CD14-positive monocyte (primary cell): ENCODE measurements at regions not wholly inside any gene's neighbourhood (a gene's known extent, or its start where the extent isn't known, plus 50 kb on each side); places are given as distances from the start of the nearest gene placed in this dataset.

Experiments
- DNase-seq, 3 donors: peaks; one replicate each; pipeline ENCODE4 v3.0.0-alpha.2; 2011 to 2022
- H2AFZ ChIP-seq: 2 replicates; pipeline ENCODE4 v1.6.0; 2012; ENCODE audit warnings: mild to moderate bottlenecking, low read depth, low read length, inconsistent platforms; ENCODE audit not compliant: insufficient read depth, poor library complexity, severe bottlenecking
- H3K27ac ChIP-seq, 2 donors: 1 replicate in 1 of 2; 2 replicates in 1 of 2; pipeline ENCODE4 v1.5.1; 2012 to 2013; ENCODE audit warnings: low read length in 2 of 2, control low read depth in 1 of 2, inconsistent platforms in 1 of 2, low read depth in 1 of 2, mild to moderate bottlenecking in 1 of 2
- H3K27me3 ChIP-seq, 2 donors: one replicate each; pipeline versions ENCODE4 v1.6.0 to v1.6.1; 2011 to 2013; ENCODE audit warnings: low read length in 2 of 2; ENCODE audit not compliant: control insufficient read depth in 2 of 2, insufficient read depth in 2 of 2
- H3K36me3 ChIP-seq, 2 donors: replicated peaks in 1 of 2; 1 replicate in 1 of 2; 2 replicates in 1 of 2; pipeline versions ENCODE4 v1.5.1 to v1.6.1; 2012 to 2013; ENCODE audit warnings: low read length in 2 of 2, control low read depth in 1 of 2, inconsistent platforms in 1 of 2, mild to moderate bottlenecking in 1 of 2; ENCODE audit not compliant: insufficient read depth in 2 of 2, control insufficient read depth in 1 of 2
- H3K4me1 ChIP-seq, 2 donors: 1 replicate in 1 of 2; 2 replicates in 1 of 2; pipeline versions ENCODE4 v1.5.1 to v1.6.1; 2012 to 2013; ENCODE audit warnings: low read length in 2 of 2, control low read depth in 1 of 2, inconsistent platforms in 1 of 2, mild to moderate bottlenecking in 1 of 2, moderate library complexity in 1 of 2; ENCODE audit not compliant: insufficient read depth in 2 of 2, control insufficient read depth in 1 of 2
- H3K4me2 ChIP-seq: replicated peaks from 2 replicates; pipeline ENCODE3; 2012; ENCODE audit warnings: low read length, moderate library complexity, mild to moderate bottlenecking; ENCODE audit not compliant: poor library complexity, severe bottlenecking; ENCODE audit errors: extremely low read depth
- H3K4me3 ChIP-seq, 3 experiments: fragments of 200-600 bp in 1 of 3; sonication (generic) in 1 of 3; replicated peaks in 1 of 3; 1 replicate in 2 of 3; 2 replicates in 1 of 3; pipeline ENCODE4 v1.5.1; 2011 to 2013; ENCODE audit warnings: low read length in 3 of 3, mild to moderate bottlenecking in 3 of 3, control low read depth in 2 of 3, low read depth in 2 of 3, inconsistent platforms in 1 of 3, moderate library complexity in 1 of 3
- H3K79me2 ChIP-seq: 2 replicates; pipeline ENCODE4 v1.6.0; 2012; ENCODE audit warnings: mild to moderate bottlenecking, control low read depth, inconsistent platforms, low read length, moderate library complexity; ENCODE audit not compliant: insufficient read depth
- H3K9ac ChIP-seq: 2 replicates; pipeline ENCODE4 v1.6.0; 2017; ENCODE audit warnings: low read length, mild to moderate bottlenecking; ENCODE audit not compliant: insufficient read depth, poor library complexity, severe bottlenecking
- H3K9me3 ChIP-seq, 2 donors: replicated peaks in 1 of 2; 1 replicate in 1 of 2; 2 replicates in 1 of 2; pipeline versions ENCODE4 v1.5.1 to v1.6.1; 2012 to 2013; ENCODE audit warnings: low read length in 2 of 2, control low read depth in 1 of 2; ENCODE audit not compliant: control insufficient read depth in 1 of 2, insufficient read depth in 1 of 2
- H4K20me1 ChIP-seq: 2 replicates; pipeline ENCODE4 v1.6.0; 2012; ENCODE audit warnings: mild to moderate bottlenecking, low read length, control low read depth, moderate library complexity; ENCODE audit not compliant: insufficient read depth
- H3K27ac Mint-ChIP-seq, 7 donors: one replicate each; pipeline ENCODE4 v1.8.0; 2020; ENCODE audit warnings: mild to moderate bottlenecking in 7 of 7, mixed read lengths in 7 of 7, moderate library complexity in 6 of 7, inconsistent platforms in 2 of 7
- H3K27me3 Mint-ChIP-seq, 3 donors: one replicate each; pipeline ENCODE4 v1.8.0; 2021 to 2022; ENCODE audit warnings: low read depth in 3 of 3, mild to moderate bottlenecking in 3 of 3, mixed read lengths in 3 of 3, moderate library complexity in 3 of 3, inconsistent platforms in 1 of 3
- H3K36me3 Mint-ChIP-seq, 2 donors: one replicate each; pipeline ENCODE4 v1.8.0; 2020; ENCODE audit warnings: mixed read lengths in 2 of 2, inconsistent platforms in 1 of 2, mild to moderate bottlenecking in 1 of 2
- H3K4me1 Mint-ChIP-seq: one replicate; pipeline ENCODE4 v1.8.0; 2020; ENCODE audit warnings: mild to moderate bottlenecking, mixed read lengths
- H3K4me3 Mint-ChIP-seq, 2 donors: one replicate each; pipeline ENCODE4 v1.8.0; 2020; ENCODE audit warnings: mild to moderate bottlenecking in 2 of 2, mixed read lengths in 2 of 2, moderate library complexity in 1 of 2
- H3K9me3 Mint-ChIP-seq, 7 donors: one replicate each; pipeline ENCODE4 v1.8.0; 2020 to 2022; ENCODE audit warnings: mixed read lengths in 7 of 7, mild to moderate bottlenecking in 6 of 7, moderate library complexity in 6 of 7, inconsistent platforms in 2 of 7
- CTCF ChIP-seq: fragments of 200-600 bp; IDR thresholded peaks from one replicate; pipeline ENCODE4 v1.8.0; 2022; ENCODE audit warnings: antibody characterized with exemption, mild to moderate bottlenecking
- WGBS: methylation state at CpG from one replicate; pipeline ENCODE4 v1.1.5; 2013; ENCODE audit warnings: missing lambda C conversion rate; ENCODE audit not compliant: insufficient coverage; 5-methylcytosine and 5-hydroxymethylcytosine counted together
- intact Hi-C, 2 donors: fragments of 100-400 bp; cut with micrococcal nuclease; formaldehyde crosslinking; loops; one replicate each; pipeline versions ENCODE4 v1.15.0 to v1.15.1; 2023

- H3K9me3 ChIP-seq: no peaks in the 10 kb centered on the region
- Mint-ChIP-seq H3K27me3 (peaks cover 0 to 3% (median 2%) of the 10 kb centered on the region in 3 donors), H3K36me3 (no peaks in the 10 kb centered on the region), H3K4me1 (no peaks in the 10 kb centered on the region), H3K27ac (no peak overlapping the region), H3K4me3 (no peak overlapping the region), H3K9me3 (no peaks in the 10 kb centered on the region)
- H3K4me3 ChIP-seq: no peak overlapping the region
- H3K79me2 ChIP-seq: no peaks in the 10 kb centered on the region
- no peak overlapping the region for H3K27ac ChIP-seq
- DNase-seq: no peak
- H3K27me3 ChIP-seq: no peaks in the 10 kb centered on the region
- intact Hi-C loops: no loop called here
- no peaks in the 10 kb centered on the region for H3K4me1 ChIP-seq
- H2AFZ ChIP-seq: no peak overlapping the region
- no peaks in the 10 kb centered on the region for H3K36me3 ChIP-seq
- no peaks in the 10 kb centered on the region for H4K20me1 ChIP-seq
- no peak overlapping the region for H3K9ac ChIP-seq
- no CpG with 5 or more reads among the region's 2 CpGs for WGBS
- TF ChIP-seq CTCF: no peak
- H3K4me2 ChIP-seq: no peak overlapping the region
These were observed 418.0 kb upstream of the PSMD7 start for GRCh38 chr16:73878611-73879010.

GRCh38 chr16:73877150-73877549, 419.5 kb upstream of the PSMD7 start:
- no peak for DNase-seq
- H3K4me3 Mint-ChIP-seq: no peak overlapping the region
- Histone ChIP-seq H4K20me1 (no peaks in the 10 kb centered on the region), H3K27ac (no peak overlapping the region), H3K9me3 (no peaks in the 10 kb centered on the region), H3K36me3 (no peaks in the 10 kb centered on the region), H3K79me2 (no peaks in the 10 kb centered on the region), H3K4me1 (no peaks in the 10 kb centered on the region), H3K27me3 (no peaks in the 10 kb centered on the region), H3K9ac (no peak overlapping the region), H2AFZ (no peak overlapping the region), H3K4me3 (no peak overlapping the region), H3K4me2 (no peak overlapping the region)
- H3K27ac Mint-ChIP-seq: no peak overlapping the region
- no CpG with 5 or more reads among the region's 3 CpGs for WGBS
- H3K27me3 Mint-ChIP-seq: peaks cover 0 to 3% (median 2%) of the 10 kb centered on the region in 3 donors
- H3K36me3 Mint-ChIP-seq: no peaks in the 10 kb centered on the region
- no peak for TF ChIP-seq CTCF
- no peaks in the 10 kb centered on the region for H3K4me1 Mint-ChIP-seq
- no peaks in the 10 kb centered on the region for H3K9me3 Mint-ChIP-seq
- intact Hi-C loops: no loop called here
